ENCODE measurements at regions not wholly inside any gene's neighbourhood (a gene's known extent, or its start where the extent isn't known, plus 50 kb on each side); places are given as distances from the start of the nearest gene placed in this dataset.

GRCh38 chr11:29243616-29244015 lies 773.2 kb downstream of the KCNA4 start:
- Histone ChIP-seq H4K20me1 (ENCODE audit: low read depth, low read length) (no peaks in the 10 kb centered on the region), H3K79me2 (ENCODE audit: insufficient read depth, low read length) (no peaks in the 10 kb centered on the region), H2AFZ (ENCODE audit: low read depth, low read length, severe bottlenecking) (no peak overlapping the region), H3F3A (ENCODE audit: insufficient read depth) (no peaks in the 10 kb centered on the region), H3K9me3 (ENCODE audit: insufficient read depth, low read length) (no peaks in the 10 kb centered on the region), H3K4me3 (ENCODE audit: insufficient read depth, low read length, poor library complexity, severe bottlenecking) (no peak overlapping the region), H3K9me2 (replicated peaks; ENCODE audit: insufficient read depth, low read length) (no peaks in the 10 kb centered on the region), H3K9ac (ENCODE audit: low read length) (no peak overlapping the region), H3K27me3 (ENCODE audit: low read length) (no peaks in the 10 kb centered on the region), H3K27ac (ENCODE audit: low read depth, low read length) (no peak overlapping the region), H3K36me3 (ENCODE audit: low read length) (no peaks in the 10 kb centered on the region), H3K4me2 (ENCODE audit: low read depth, low read length, poor library complexity, severe bottlenecking) (no peak overlapping the region)
- no peak for TF ChIP-seq EZH2phosphoT487 (conservative IDR thresholded peaks at IDR 0.05; ENCODE audit: low read length)
- no peak for TF ChIP-seq CTCF (IDR thresholded peaks at IDR 0.05; ENCODE audit: insufficient read depth, low read length, poor library complexity, severe bottlenecking)

GRCh38 chr11:29231991-29232390 lies 784.8 kb downstream of the KCNA4 start:
- H3K27ac ChIP-seq (ENCODE audit: low read depth, low read length), result no peak overlapping the region
- no peaks in the 10 kb centered on the region for H4K20me1 ChIP-seq (ENCODE audit: low read depth, low read length)
- H3K27me3 ChIP-seq (ENCODE audit: low read length), result no peaks in the 10 kb centered on the region
- no peaks in the 10 kb centered on the region for H3K9me3 ChIP-seq (ENCODE audit: insufficient read depth, low read length)
- H2AFZ ChIP-seq (ENCODE audit: low read depth, low read length, severe bottlenecking), result no peak overlapping the region
- H3K36me3 ChIP-seq (ENCODE audit: low read length), result no peaks in the 10 kb centered on the region
- TF ChIP-seq CTCF (IDR thresholded peaks at IDR 0.05; ENCODE audit: insufficient read depth, low read length, poor library complexity, severe bottlenecking) (no peak), EZH2phosphoT487 (conservative IDR thresholded peaks at IDR 0.05; ENCODE audit: low read length) (no peak)
- no peaks in the 10 kb centered on the region for H3K79me2 ChIP-seq (ENCODE audit: insufficient read depth, low read length)
- no peaks in the 10 kb centered on the region; the same call in 1 of the 2 replicates for H3K9me2 ChIP-seq (replicated peaks; ENCODE audit: insufficient read depth, low read length)
- H3K4me2 ChIP-seq (ENCODE audit: low read depth, low read length, poor library complexity, severe bottlenecking), result no peak overlapping the region
- H3K4me3 ChIP-seq (ENCODE audit: insufficient read depth, low read length, poor library complexity, severe bottlenecking), result no peak overlapping the region
- no peaks in the 10 kb centered on the region for H3F3A ChIP-seq (ENCODE audit: insufficient read depth)
- H3K9ac ChIP-seq (ENCODE audit: low read length), result no peak overlapping the region

GRCh38 chr11:29231586-29231985 lies 785.2 kb downstream of the KCNA4 start:
- Histone ChIP-seq H3K79me2 (ENCODE audit: insufficient read depth, low read length) (no peaks in the 10 kb centered on the region), H3K4me2 (ENCODE audit: low read depth, low read length, poor library complexity, severe bottlenecking) (no peak overlapping the region), H4K20me1 (ENCODE audit: low read depth, low read length) (no peaks in the 10 kb centered on the region), H3K9ac (ENCODE audit: low read length) (no peak overlapping the region), H3F3A (ENCODE audit: insufficient read depth) (no peaks in the 10 kb centered on the region), H3K27ac (ENCODE audit: low read depth, low read length) (no peak overlapping the region), H3K9me2 (replicated peaks; ENCODE audit: insufficient read depth, low read length) (no peaks in the 10 kb centered on the region; the same call in 1 of the 2 replicates), H3K4me3 (ENCODE audit: insufficient read depth, low read length, poor library complexity, severe bottlenecking) (no peak overlapping the region), H3K9me3 (ENCODE audit: insufficient read depth, low read length) (no peaks in the 10 kb centered on the region), H3K36me3 (ENCODE audit: low read length) (no peaks in the 10 kb centered on the region), H3K27me3 (ENCODE audit: low read length) (no peaks in the 10 kb centered on the region), H2AFZ (ENCODE audit: low read depth, low read length, severe bottlenecking) (no peak overlapping the region)
- TF ChIP-seq CTCF (IDR thresholded peaks at IDR 0.05; ENCODE audit: insufficient read depth, low read length, poor library complexity, severe bottlenecking) (no peak), EZH2phosphoT487 (conservative IDR thresholded peaks at IDR 0.05; ENCODE audit: low read length) (no peak)

Data from SU-DHL-6 (cell line).